CD4-positive, alpha-beta T cell (primary cell): ENCODE measurements at regions not wholly inside any gene's neighbourhood (a gene's known extent, or its start where the extent isn't known, plus 50 kb on each side); places are given as distances from the start of the nearest gene placed in this dataset.
"Not testable (repeated sequence)": the region's sequence is repeated elsewhere in the genome, so short reads cannot be mapped to it uniquely, and the experiment has no call there.

Experiments
- ATAC-seq: fragments of 200-7000 bp; cut with Tn5 transposase; one replicate; pipeline ENCODE4 v1.10.0; 2022; ENCODE audit warnings: mild to moderate bottlenecking; ENCODE audit not compliant: poor library complexity
- CTCF ChIA-PET: fragments of 350-600 bp; sonication (Branson Sonifier 250); formaldehyde crosslinking; loops from one replicate; lab custom pipeline; 2021; ENCODE audit warnings: antibody characterized with exemption, inconsistent platforms; lab: Charles Lee
- POLR2A ChIA-PET: fragments of 350-600 bp; sonication (Branson Sonifier 250); formaldehyde crosslinking; loops from one replicate; lab custom pipeline; 2021; ENCODE audit warnings: antibody characterized with exemption, inconsistent platforms; lab: Charles Lee
- DNase-seq, 14 experiments: peaks; one replicate each; pipeline ENCODE4 v3.0.0-alpha.2; 2013 to 2020; ENCODE audit warnings: mixed read lengths in 2 of 14
- H3K27ac ChIP-seq, 2 donors: one replicate each; pipeline versions ENCODE4 v1.5.1 to v1.7.0; 2013; ENCODE audit warnings: low read length in 2 of 2, low read depth in 1 of 2, mild to moderate bottlenecking in 1 of 2
- H3K27me3 ChIP-seq, 2 experiments: 1 replicate in 1 of 2; 2 replicates in 1 of 2; pipeline versions ENCODE4 v1.6.1 to v1.7.0; 2013; ENCODE audit warnings: low read length in 2 of 2, control low read depth in 1 of 2, mild to moderate bottlenecking in 1 of 2, moderate library complexity in 1 of 2; ENCODE audit not compliant: insufficient read depth in 2 of 2, control insufficient read depth in 1 of 2
- H3K36me3 ChIP-seq: one replicate; pipeline ENCODE4 v1.6.1; 2013; ENCODE audit warnings: low read length, control low read depth; ENCODE audit not compliant: insufficient read depth
- H3K4me1 ChIP-seq: one replicate; pipeline ENCODE4 v1.6.1; 2013; ENCODE audit warnings: low read length, control low read depth; ENCODE audit not compliant: insufficient read depth
- H3K4me3 ChIP-seq: one replicate; pipeline ENCODE4 v1.5.1; 2013; ENCODE audit warnings: mild to moderate bottlenecking, low read length, moderate library complexity
- H3K9me3 ChIP-seq, 2 experiments: 1 replicate in 1 of 2; 2 replicates in 1 of 2; pipeline versions ENCODE4 v1.6.1 to v1.7.0; 2013; ENCODE audit warnings: low read length in 2 of 2, mild to moderate bottlenecking in 2 of 2, control low read depth in 1 of 2, moderate library complexity in 1 of 2; ENCODE audit not compliant: control insufficient read depth in 1 of 2, insufficient read depth in 1 of 2
- H3K27ac Mint-ChIP-seq: one replicate; pipeline ENCODE4 v1.8.0; 2020; ENCODE audit warnings: mixed read lengths
- H3K27me3 Mint-ChIP-seq: one replicate; pipeline ENCODE4 v1.8.0; 2021; ENCODE audit warnings: mixed read lengths
- H3K36me3 Mint-ChIP-seq: one replicate; pipeline ENCODE4 v1.8.0; 2021; ENCODE audit warnings: low read depth, mixed read lengths
- H3K4me1 Mint-ChIP-seq: one replicate; pipeline ENCODE4 v1.8.0; 2021; ENCODE audit warnings: low read depth, mixed read lengths
- H3K4me3 Mint-ChIP-seq: one replicate; pipeline ENCODE4 v1.8.0; 2020; ENCODE audit warnings: mild to moderate bottlenecking, mixed read lengths
- H3K9me3 Mint-ChIP-seq: one replicate; pipeline ENCODE4 v1.8.0; 2020; ENCODE audit warnings: mixed read lengths
- intact Hi-C, 2 experiments: fragments of 100-400 bp; cut with DNase I in 1 of 2; cut with micrococcal nuclease in 1 of 2; formaldehyde crosslinking; loops; one replicate each; pipeline versions ENCODE4 v1.15.1 to v1.9.0; 2023 to 2025; cut with DNase I, micrococcal nuclease
- TF ChIP-seq, protein P1 (sequence below): fragments of 200-600 bp; IDR thresholded peaks from one replicate; pipeline ENCODE4 v1.8.0; 2022; ENCODE audit warnings: antibody characterized with exemption, mild to moderate bottlenecking

- POLR2A ChIA-PET, result no interaction called here
- Mint-ChIP-seq H3K27ac (no peak overlapping the region), H3K27me3 (peaks cover 28% of the 10 kb centered on the region), H3K4me1 (peaks cover 7% of the 10 kb centered on the region), H3K36me3 (no peaks in the 10 kb centered on the region), H3K4me3 (no peak overlapping the region), H3K9me3 (no peaks in the 10 kb centered on the region)
- DNase-seq, result no peak
- Histone ChIP-seq H3K36me3 (no peaks in the 10 kb centered on the region), H3K27ac (no peak overlapping the region), H3K4me3 (no peak overlapping the region), H3K27me3 (peaks cover 0 to 4% of the 10 kb centered on the region in 2 experiments), H3K4me1 (peaks cover 8% of the 10 kb centered on the region), H3K9me3 (no peaks in the 10 kb centered on the region)
- intact Hi-C loops, result loop anchor here (2.0 to 10.0 kb wide), 2 partner anchors 215 to 1751 kb away; no protein-coding TSS in a partner anchor
- CTCF ChIA-PET, result no interaction called here
- ATAC-seq, result peak; percentile 27
- TF ChIP-seq, protein P1, sequence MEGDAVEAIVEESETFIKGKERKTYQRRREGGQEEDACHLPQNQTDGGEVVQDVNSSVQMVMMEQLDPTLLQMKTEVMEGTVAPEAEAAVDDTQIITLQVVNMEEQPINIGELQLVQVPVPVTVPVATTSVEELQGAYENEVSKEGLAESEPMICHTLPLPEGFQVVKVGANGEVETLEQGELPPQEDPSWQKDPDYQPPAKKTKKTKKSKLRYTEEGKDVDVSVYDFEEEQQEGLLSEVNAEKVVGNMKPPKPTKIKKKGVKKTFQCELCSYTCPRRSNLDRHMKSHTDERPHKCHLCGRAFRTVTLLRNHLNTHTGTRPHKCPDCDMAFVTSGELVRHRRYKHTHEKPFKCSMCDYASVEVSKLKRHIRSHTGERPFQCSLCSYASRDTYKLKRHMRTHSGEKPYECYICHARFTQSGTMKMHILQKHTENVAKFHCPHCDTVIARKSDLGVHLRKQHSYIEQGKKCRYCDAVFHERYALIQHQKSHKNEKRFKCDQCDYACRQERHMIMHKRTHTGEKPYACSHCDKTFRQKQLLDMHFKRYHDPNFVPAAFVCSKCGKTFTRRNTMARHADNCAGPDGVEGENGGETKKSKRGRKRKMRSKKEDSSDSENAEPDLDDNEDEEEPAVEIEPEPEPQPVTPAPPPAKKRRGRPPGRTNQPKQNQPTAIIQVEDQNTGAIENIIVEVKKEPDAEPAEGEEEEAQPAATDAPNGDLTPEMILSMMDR, result no peak
These were observed 69.3 kb upstream of the PRR23C start for GRCh38 chr3:139113993-139114375.

GRCh38 chr3:139116631-139117030 lies 71.9 kb upstream of the PRR23C start:
- POLR2A ChIA-PET, H3K27ac Mint-ChIP-seq, CTCF ChIA-PET, H3K9me3 ChIP-seq, H3K27me3 ChIP-seq, H3K9me3 Mint-ChIP-seq, DNase-seq, ATAC-seq, H3K4me3 ChIP-seq, H3K4me3 Mint-ChIP-seq, H3K27ac ChIP-seq, H3K36me3 ChIP-seq, H3K4me1 ChIP-seq, H3K36me3 Mint-ChIP-seq, H3K4me1 Mint-ChIP-seq: not testable (repeated sequence)
- H3K27me3 Mint-ChIP-seq, result peaks cover 24% of the 10 kb centered on the region
- intact Hi-C loops, result loop anchor here in 1 of 2 experiments (10.0 kb wide), 1 partner anchor 1748 kb away; no protein-coding TSS in a partner anchor

DNA sequence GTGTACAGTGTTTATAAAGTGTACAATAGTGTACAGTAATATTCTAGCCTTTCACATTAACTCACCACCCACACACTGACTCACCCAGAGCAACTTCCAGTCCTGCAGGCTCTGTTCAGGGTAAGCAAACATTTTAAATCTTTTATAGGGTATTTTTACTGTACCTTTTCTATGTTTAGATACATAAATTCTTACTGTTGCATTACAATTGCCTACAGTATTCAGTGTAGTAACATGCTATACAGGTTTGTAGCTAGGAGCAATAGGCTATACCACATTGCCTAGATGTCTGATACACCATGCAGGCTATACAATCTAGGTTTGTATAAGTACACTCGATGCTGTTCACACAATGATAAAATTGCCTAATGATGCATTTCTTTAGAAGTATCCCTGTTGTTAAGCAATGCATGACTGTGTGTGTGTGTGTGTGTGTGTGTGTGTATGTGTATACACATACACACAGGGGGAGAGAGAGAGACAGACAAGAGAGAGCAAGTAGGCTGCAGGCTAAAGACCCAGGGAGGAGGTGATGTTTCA lies 72.5 kb upstream of the PRR23C start:
- no peaks in the 10 kb centered on the region for H3K27me3 ChIP-seq
- peaks cover under 1% of the 10 kb centered on the region for H3K4me1 ChIP-seq
- TF ChIP-seq, protein P1, result no peak
- DNase-seq (peak in 1 of 14 experiments; percentile 8), ATAC-seq (peak; percentile 36)
- no peaks in the 10 kb centered on the region for H3K4me1 Mint-ChIP-seq
- no peaks in the 10 kb centered on the region for H3K36me3 ChIP-seq
- no peaks in the 10 kb centered on the region for H3K9me3 Mint-ChIP-seq
- intact Hi-C loops, result loop anchor here in 1 of 2 experiments (10.0 kb wide), 1 partner anchor 1748 kb away; no protein-coding TSS in a partner anchor
- no peak overlapping the region for H3K4me3 Mint-ChIP-seq
- H3K27ac ChIP-seq, result no peak overlapping the region
- ChIA-PET CTCF (no interaction called here), POLR2A (no interaction called here)
- H3K27ac Mint-ChIP-seq, result no peak overlapping the region
- no peaks in the 10 kb centered on the region for H3K36me3 Mint-ChIP-seq
- no peaks in the 10 kb centered on the region for H3K9me3 ChIP-seq
- H3K27me3 Mint-ChIP-seq, result peaks cover 18% of the 10 kb centered on the region
- no peak overlapping the region for H3K4me3 ChIP-seq
